BE2C (cell line): ENCODE measurements at regions not wholly inside any gene's neighbourhood (a gene's known extent, or its start where the extent isn't known, plus 50 kb on each side); places are given as distances from the start of the nearest gene placed in this dataset.

Experiments
- DNase-seq: peaks from one replicate; pipeline ENCODE4 v3.0.0-alpha.2; 2020
- H3K27me3 ChIP-seq: fragments of 250-450 bp; sonication (Bioruptor Pico); 2 replicates; pipeline ENCODE4 v1.5.1; 2020; ENCODE audit warnings: mild to moderate bottlenecking
- H3K36me3 ChIP-seq: fragments of 250-450 bp; sonication (Bioruptor Pico); 2 replicates; pipeline ENCODE4 v1.5.1; 2020; ENCODE audit warnings: mild to moderate bottlenecking
- H3K4me1 ChIP-seq: fragments of 250-450 bp; sonication (Bioruptor Pico); 2 replicates; pipeline ENCODE4 v1.5.1; 2020
- H3K4me3 ChIP-seq: 2 replicates; pipeline ENCODE4 v1.5.1; 2011; ENCODE audit warnings: low read depth, low read length
- H3K9me3 ChIP-seq: fragments of 250-450 bp; sonication (Bioruptor Pico); 2 replicates; pipeline ENCODE4 v1.5.1; 2020
- CTCF ChIP-seq: IDR thresholded peaks from 2 replicates; pipeline ENCODE4 v1.5.1; 2012; ENCODE audit warnings: mild to moderate bottlenecking, low read depth, low read length

DNA sequence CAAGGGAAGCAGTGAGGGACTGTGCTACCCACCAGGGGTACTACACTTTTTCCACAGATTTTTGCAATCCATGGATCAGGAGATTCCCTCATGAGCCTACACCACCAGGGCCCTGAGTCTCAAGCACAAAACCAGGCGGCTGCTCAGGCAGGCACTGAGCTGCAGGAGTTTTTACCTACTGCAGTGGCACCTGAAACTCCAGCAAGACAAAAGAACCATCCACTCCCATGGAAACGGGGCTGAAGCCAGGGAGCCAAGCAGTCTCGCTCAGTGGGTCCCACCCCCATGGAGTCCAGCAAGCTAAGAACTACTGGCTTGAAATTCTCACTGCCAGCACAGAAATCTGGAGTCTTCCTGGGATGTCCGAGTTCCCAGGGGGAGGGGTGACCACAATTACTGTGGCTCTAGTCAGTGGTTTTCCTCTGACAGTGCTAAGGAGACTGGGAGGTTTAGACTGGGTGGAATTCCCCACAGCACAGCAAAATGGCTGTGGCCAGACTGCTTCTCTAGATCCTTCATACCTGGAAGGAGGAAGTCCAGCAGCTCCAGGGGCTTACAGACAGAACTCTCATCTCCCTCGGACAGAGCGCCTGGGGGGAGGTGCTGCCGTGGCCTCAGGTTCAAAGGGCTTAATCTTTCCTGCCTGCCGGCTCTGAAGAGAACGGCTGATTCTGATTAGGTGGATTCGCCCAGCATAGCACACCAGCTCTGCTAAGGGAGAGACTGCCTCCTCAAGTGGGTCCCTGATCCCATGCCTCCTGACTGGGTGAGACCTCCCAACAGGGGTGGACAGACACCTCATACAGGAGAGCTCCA lies 437.8 kb downstream of the LTN1 start:
- Histone ChIP-seq H3K27me3 (no peaks in the 10 kb centered on the region), H3K9me3 (no peaks in the 10 kb centered on the region), H3K4me3 (no peak overlapping the region), H3K4me1 (no peaks in the 10 kb centered on the region), H3K36me3 (no peaks in the 10 kb centered on the region)
- DNase-seq: no peak
- TF ChIP-seq CTCF: no peak

DNA sequence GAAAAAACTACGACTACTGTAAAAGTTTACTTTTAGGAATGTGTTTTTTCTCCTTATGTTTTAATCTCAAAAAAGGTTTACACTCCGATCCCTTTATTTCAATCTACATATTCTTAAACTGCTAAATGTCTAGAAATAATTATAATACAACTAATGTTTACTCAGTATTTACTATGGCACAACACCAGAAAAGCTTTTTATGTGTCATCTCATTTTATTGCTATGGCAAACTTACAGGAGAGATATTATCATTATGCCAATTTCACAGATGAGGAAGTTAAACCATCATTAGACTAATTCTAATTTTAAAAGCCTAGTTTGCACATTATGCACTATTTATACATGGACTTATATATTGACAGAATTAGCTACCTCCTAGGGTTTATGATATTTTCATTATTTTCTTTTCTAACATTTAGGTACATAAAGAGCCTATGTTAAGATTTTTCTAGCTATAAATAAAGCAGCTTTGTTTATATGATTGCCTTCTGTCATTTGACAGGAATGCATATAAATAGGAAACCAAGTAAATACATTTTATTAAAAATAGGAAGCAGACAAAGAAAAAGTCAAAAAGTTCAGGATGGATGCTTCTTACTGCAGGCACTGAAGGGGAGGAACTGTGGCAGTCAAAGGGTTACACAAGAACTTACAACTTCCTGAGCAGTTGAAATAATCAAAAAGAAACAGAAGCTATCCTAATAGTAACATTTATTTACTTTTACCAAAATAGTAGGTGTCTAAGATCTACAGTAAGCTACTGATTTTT lies 442.4 kb downstream of the LTN1 start:
- no peak for TF ChIP-seq CTCF
- H3K9me3 ChIP-seq: no peaks in the 10 kb centered on the region
- no peaks in the 10 kb centered on the region for H3K4me1 ChIP-seq
- H3K27me3 ChIP-seq: no peaks in the 10 kb centered on the region
- no peak overlapping the region for H3K4me3 ChIP-seq
- H3K36me3 ChIP-seq: no peaks in the 10 kb centered on the region
- DNase-seq: no peak

GRCh38 chr21:28548291-28548690 lies 444.4 kb downstream of the LTN1 start:
- H3K27me3 ChIP-seq: no peaks in the 10 kb centered on the region
- no peak for DNase-seq

DNA sequence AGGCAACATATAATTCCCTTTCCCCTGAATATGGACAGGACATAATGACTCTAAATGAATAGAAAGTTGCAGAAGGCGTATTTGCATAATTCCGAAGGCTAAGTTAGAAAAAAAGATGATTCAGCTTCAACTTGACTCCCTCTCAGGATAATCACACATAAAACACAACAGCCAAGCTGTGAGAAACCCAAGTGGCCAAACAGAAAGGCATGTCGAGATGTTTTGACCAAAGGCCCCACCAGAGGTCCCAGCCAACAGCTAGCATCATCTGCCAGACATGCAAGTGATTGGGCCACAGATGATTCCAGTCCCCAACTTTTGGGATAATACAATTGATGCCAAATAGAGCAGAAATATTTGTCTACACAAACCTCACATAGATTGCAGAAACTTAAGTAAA lies 444.9 kb downstream of the LTN1 start:
- DNase-seq: no peak
- Histone ChIP-seq H3K4me3 (no peak overlapping the region), H3K4me1 (no peaks in the 10 kb centered on the region), H3K36me3 (no peaks in the 10 kb centered on the region), H3K9me3 (no peaks in the 10 kb centered on the region), H3K27me3 (no peaks in the 10 kb centered on the region)
- TF ChIP-seq CTCF: no peak

More at GRCh38 chr21:28548291-28548690, 444.4 kb downstream of the LTN1 start:
- Histone ChIP-seq H3K9me3 (no peaks in the 10 kb centered on the region), H3K36me3 (no peaks in the 10 kb centered on the region), H3K4me1 (no peaks in the 10 kb centered on the region), H3K4me3 (no peak overlapping the region)
- TF ChIP-seq CTCF: no peak

DNA sequence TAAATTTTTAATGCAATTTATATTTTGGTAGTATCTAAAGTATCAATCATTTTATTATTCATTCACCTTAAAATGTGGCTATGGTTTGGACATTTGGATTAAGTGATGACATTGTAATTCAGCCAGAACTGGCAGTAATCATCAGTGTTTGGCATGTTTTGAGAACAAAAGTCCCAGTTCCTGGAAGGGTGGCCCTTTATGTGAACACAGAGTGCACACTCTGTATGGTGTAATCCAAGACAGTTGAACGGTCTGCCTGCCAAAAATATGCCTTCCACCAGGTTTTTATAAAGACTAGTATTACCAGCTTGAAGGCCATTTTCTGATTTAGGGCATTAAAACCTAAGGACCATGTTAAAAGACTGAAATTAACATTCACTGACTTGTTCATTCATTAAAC lies 448.7 kb downstream of the LTN1 start:
- Histone ChIP-seq H3K9me3 (no peaks in the 10 kb centered on the region), H3K4me1 (no peaks in the 10 kb centered on the region), H3K36me3 (no peaks in the 10 kb centered on the region), H3K27me3 (no peaks in the 10 kb centered on the region), H3K4me3 (no peak overlapping the region)
- DNase-seq: no peak
- TF ChIP-seq CTCF: no peak
